HepG2 (cell line): ENCODE measurements at regions not wholly inside any gene's neighbourhood (a gene's known extent, or its start where the extent isn't known, plus 50 kb on each side); places are given as distances from the start of the nearest gene placed in this dataset.

Source experiments
- ADNP ChIP-seq: sonication (generic); formaldehyde crosslinking; IDR thresholded peaks from 2 replicates; pipeline ENCODE4 v1.4.0; 2020; ENCODE audit warnings: missing genetic modification reagents
- ATF5 ChIP-seq: sonication (generic); formaldehyde crosslinking; IDR thresholded peaks from 2 replicates; pipeline ENCODE4 v1.4.0; 2020; ENCODE audit warnings: mild to moderate bottlenecking, low read depth, missing genetic modification reagents
- HIVEP1 ChIP-seq: sonication (generic); formaldehyde crosslinking; IDR thresholded peaks from 2 replicates; pipeline ENCODE4 v1.4.0; 2020; ENCODE audit warnings: mild to moderate bottlenecking, missing genetic modification reagents
- ZBTB38 ChIP-seq: sonication (generic); formaldehyde crosslinking; IDR thresholded peaks from 2 replicates; pipeline ENCODE4 v1.5.1; 2020; ENCODE audit warnings: mild to moderate bottlenecking, missing genetic modification reagents
- ZNF687 ChIP-seq: sonication (generic); formaldehyde crosslinking; IDR thresholded peaks from 2 replicates; pipeline ENCODE4 v1.5.1; 2020; ENCODE audit warnings: mild to moderate bottlenecking, missing genetic modification reagents, moderate library complexity

- TF ChIP-seq HIVEP1 (CRISPR knock-in tag) (no peak), ADNP (CRISPR knock-in tag) (no peak), ZBTB38 (CRISPR knock-in tag) (0 out of 2 replicates have a peak, but pooled peaks have one; percentile 25), ATF5 (CRISPR knock-in tag) (no peak), ZNF687 (CRISPR knock-in tag) (peak; percentile 39; the same call in 1 of the 2 replicates)
Observed at GRCh38 chr5:173554989-173555705, 61.3 kb downstream of the BOD1 start (continued).
